CD4-positive, alpha-beta T cell treated with Interleukin-21 for 1 hour (primary cell): ENCODE measurements at regions not wholly inside any gene's neighbourhood (a gene's known extent, or its start where the extent isn't known, plus 50 kb on each side); places are given as distances from the start of the nearest gene placed in this dataset.

Source experiments
- DNase-seq: peaks from one replicate; pipeline ENCODE4 v3.0.0-alpha.2; 2020

- no peak for DNase-seq
These were observed 500.7 kb downstream of the CETN3 start for GRCh38 chr5:89908876-89909275.

GRCh38 chr5:89904442-89904841, 505.1 kb downstream of the CETN3 start:
- no peak for DNase-seq

GRCh38 chr5:89901983-89902382, 507.6 kb downstream of the CETN3 start:
- no peak for DNase-seq

- DNase-seq, result no peak
These were observed 508.2 kb downstream of the CETN3 start for GRCh38 chr5:89901346-89901745.

- no peak for DNase-seq
These were observed 509.2 kb downstream of the CETN3 start for GRCh38 chr5:89900346-89900745.

GRCh38 chr5:89899559-89899958, 510.0 kb downstream of the CETN3 start:
- DNase-seq, result no peak

- no peak for DNase-seq
These were observed 516.0 kb downstream of the CETN3 start for GRCh38 chr5:89893546-89893945.

GRCh38 chr5:89885670-89886069, 523.9 kb downstream of the CETN3 start:
- DNase-seq, result no peak

GRCh38 chr5:89883967-89884366, 525.6 kb downstream of the CETN3 start:
- DNase-seq, result no peak

- no peak for DNase-seq
These were observed 531.1 kb downstream of the CETN3 start for GRCh38 chr5:89878140-89879132.

- DNase-seq, result no peak
These were observed 537.6 kb downstream of the CETN3 start for GRCh38 chr5:89871906-89872305.

- no peak for DNase-seq
These were observed 540.2 kb downstream of the CETN3 start for GRCh38 chr5:89869346-89869745.

GRCh38 chr5:89866410-89866809, 543.1 kb downstream of the CETN3 start:
- DNase-seq, result no peak

GRCh38 chr5:89864941-89865340, 544.6 kb downstream of the CETN3 start:
- DNase-seq, result no peak

GRCh38 chr5:89857790-89858189, 551.8 kb downstream of the CETN3 start:
- no peak for DNase-seq

- no peak for DNase-seq
These were observed 554.1 kb downstream of the CETN3 start for GRCh38 chr5:89855417-89855816.

- no peak for DNase-seq
These were observed 557.6 kb downstream of the CETN3 start for GRCh38 chr5:89851911-89852310.

- no peak for DNase-seq
These were observed 559.1 kb downstream of the CETN3 start for GRCh38 chr5:89850513-89850865.

GRCh38 chr5:89849830-89850512, 559.6 kb downstream of the CETN3 start:
- no peak for DNase-seq

GRCh38 chr5:89847743-89848142, 561.8 kb downstream of the CETN3 start:
- DNase-seq, result no peak

- no peak for DNase-seq
These were observed 565.0 kb downstream of the CETN3 start for GRCh38 chr5:89844548-89844947.

- DNase-seq, result no peak
These were observed 567.0 kb downstream of the CETN3 start for GRCh38 chr5:89842531-89842930.

- no peak for DNase-seq
These were observed 568.6 kb downstream of the CETN3 start for GRCh38 chr5:89840906-89841305.

- DNase-seq, result no peak
These were observed 578.9 kb downstream of the CETN3 start for GRCh38 chr5:89830691-89831090.
